NCI-H82 (cell line): ENCODE measurements at regions not wholly inside any gene's neighbourhood (a gene's known extent, or its start where the extent isn't known, plus 50 kb on each side); places are given as distances from the start of the nearest gene placed in this dataset.

Source experiments
- DNase-seq: peaks from one replicate; lab custom pipeline; 2025; lab: John Stamatoyannopoulos, UW

DNA sequence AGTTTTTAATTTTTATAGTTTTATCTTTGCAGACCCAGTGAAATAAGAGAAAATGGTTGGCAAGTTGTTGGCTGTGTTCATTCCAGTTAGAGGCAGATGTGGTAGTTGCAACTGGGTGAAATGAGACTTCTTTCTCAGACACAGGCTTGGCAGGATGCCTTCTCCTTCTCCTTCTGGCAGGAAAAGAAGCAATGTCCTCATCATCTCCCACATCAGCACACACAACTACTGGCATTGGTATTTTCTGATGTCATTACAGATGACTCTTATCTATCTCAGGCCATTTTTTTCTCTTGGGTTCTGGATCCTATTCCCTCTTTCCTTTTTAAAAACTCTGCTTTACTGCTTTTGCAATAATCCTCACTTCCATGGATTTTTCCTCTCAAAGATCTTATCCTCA lies 103.3 kb upstream of the EDIL3 start:
- DNase-seq: no peak

DNA sequence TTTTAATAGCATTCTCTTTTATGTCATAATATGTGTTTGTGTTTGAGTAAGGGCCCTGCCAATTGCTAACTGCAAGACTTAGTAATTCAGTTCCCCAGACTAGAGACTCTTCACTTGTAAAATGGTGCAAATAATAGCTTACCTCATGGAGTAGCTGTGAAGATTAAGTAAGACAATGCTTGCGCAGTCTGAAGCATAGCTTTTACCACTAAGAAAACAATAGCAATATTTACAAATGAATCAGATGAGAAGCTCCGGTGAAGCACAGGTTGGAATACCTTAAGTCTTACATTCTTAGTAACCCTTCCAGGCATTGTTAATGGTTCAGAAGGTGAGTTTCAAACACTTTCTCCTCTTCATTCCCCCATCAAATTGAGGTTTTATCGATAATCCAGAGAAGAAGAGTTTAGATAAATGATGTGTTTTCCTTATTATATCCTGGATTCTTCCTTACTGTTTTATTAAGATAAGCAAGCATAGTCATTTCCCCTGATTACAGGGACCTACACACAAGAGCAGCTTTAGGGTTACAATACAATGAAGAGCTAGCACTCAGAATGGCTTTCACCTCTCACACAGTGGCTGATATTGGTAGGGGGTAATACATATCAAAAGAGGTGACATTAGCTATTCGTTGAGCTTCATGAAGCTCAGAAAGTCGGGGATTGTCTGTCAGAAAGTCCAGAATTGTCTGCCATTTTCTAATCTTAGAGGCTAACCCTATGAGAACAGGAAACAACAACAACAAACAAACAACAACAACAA lies 96.4 kb upstream of the EDIL3 start:
- DNase-seq: no peak

DNA sequence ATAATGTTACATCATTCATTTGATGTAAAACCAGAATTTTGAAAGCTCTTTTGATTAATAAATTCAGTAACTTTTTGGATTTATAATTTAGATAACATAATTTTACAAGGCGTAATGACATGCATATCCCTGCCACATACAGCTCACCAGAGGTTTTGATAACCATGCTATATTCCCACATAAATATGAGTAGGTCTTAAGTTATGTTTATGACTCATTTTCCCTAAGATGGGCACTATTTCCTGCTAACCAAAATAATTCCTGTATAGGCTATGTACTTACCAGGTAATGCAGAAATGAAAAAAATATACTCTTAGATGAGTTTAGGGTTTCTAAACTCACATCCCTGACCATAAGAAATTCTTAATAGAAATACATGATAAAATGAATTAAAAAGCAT lies 93.9 kb upstream of the EDIL3 start:
- DNase-seq: no peak

DNA sequence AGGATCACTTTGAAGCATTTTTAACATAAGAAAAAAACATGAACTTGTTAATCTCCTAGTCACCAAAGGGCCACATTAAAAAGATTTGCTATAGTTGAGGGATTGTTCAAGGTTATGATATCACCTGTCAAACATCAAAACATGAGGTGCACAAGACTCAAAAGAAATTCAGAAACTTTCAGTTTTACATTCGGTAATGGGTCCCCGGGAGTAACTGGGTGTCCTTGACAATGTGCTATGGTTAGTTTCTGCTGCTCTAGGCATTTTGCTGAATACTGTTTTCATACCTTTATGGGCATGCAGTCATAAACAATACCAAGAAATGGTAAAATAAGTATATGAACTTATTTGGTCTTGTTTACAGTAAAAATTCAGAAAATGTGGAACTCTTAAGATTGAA lies 92.8 kb upstream of the EDIL3 start:
- no peak for DNase-seq

DNA sequence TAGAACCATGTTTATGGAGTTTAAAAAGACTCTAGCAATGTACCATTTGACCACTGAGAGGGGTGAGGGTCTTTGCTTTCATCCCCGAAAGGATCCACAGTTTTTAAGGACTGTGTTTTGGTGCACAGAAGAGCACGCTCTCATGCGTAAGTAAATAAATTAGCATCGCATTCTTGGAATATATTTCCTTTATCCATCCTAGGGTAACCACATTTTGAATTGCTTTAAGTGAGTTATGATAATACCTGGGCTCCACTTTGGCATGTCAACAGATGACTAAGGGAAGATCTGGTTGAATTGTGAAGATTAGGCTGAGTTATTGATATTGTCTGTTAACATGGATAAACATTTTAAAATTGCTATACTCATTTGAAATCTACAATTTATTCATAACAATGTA lies 89.4 kb upstream of the EDIL3 start:
- no peak for DNase-seq

DNA sequence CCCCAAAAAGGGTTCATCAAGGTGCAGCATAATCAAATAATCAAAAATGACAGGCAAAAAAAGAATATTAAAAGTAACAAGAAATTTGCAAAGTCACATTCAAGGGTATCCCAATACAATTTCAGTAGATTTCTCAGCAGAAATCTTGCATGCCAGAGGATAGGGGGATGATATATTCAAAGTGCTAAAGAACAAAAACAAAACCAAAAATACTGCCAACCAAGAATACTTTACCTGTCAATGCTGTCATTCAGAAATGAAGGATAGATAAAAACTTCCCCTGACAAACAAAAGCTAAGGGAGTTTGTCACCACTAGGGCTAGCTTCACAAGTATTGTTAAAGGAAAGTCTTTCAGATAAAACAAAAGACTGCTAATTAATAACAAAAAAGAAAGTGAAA lies 68.7 kb upstream of the EDIL3 start:
- no peak for DNase-seq

DNA sequence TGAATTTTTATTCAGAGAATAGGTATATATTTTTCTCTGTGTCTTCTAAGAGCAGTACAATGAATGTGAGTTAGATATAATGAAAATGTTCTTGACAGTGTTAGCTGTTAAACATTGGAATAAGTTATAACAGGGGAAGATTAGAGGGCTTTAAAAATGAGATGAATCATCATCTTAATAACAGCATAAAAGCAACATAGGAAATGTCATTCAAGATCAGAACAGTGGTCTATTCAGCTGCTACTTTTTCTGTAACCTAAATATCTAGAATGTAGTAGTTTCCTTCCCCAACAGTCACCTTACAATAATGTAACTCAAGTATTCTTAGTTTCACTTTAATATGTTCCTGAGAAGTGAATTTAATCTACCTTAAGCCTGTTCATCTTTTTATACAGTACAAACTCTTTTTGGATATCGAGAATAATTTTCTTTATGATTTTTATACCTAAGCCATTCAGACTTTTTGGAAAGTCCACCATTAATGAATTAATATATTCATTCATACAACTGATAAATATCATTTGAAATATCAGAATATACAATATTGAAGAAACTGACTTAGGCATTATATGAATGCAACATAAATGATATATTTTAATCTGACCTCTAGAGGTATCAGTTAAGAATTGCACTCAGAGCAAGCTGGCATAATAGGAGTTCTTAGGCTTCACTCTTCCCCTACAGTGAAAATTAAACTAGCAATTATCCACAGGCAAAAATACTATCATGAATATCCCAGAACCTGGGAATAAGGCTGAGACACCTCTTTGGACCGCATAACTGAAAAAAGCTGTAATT lies 66.1 kb upstream of the EDIL3 start:
- DNase-seq: peak; percentile 2

DNA sequence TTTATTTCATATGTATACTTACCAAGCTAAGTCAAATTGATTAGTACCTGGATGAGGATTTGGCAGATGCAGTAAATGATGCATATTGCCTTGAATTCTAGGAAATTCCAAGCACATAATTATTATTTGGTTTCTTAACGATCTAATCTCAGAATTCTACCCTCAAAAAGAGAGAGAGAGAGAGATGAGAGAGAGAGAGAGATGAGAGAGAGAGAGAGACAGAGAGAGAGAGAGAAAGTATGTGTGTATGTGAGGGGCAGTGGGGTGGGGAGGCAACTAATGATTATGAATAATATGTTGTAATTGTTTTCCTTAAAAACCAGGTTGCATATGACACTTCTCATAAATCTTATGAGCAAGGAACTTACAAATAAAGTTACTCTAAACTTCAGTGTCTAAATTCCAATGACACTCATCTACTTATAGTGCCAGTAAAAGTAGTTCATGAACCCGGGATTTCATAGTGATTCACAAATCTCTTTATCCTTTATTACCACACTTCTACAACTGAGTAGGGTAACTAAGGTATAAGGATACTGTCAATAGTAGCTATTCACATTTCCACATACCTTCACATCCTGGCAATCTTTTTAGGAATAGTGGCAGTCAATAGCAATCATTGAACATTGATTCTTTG lies 60.5 kb upstream of the EDIL3 start:
- no peak for DNase-seq

DNA sequence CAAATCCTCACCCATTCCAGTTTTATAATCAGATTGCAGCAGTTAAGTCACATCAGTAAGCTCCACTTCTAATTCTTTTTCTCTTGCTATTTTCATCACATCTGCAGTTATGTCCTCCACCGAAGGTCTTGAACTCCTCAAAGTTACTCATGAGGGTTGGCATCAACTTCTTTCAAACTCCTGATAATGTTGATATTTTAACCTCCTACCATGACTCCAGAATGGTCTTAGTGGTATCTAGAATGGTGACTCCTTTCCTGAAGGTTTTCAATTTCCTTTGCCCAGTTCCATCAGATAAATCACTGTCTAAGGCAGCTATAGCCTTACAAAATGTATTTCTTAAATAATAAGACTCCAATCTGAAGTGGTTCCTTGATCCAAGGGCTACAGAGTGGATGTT lies 53.8 kb upstream of the EDIL3 start:
- DNase-seq: no peak

DNA sequence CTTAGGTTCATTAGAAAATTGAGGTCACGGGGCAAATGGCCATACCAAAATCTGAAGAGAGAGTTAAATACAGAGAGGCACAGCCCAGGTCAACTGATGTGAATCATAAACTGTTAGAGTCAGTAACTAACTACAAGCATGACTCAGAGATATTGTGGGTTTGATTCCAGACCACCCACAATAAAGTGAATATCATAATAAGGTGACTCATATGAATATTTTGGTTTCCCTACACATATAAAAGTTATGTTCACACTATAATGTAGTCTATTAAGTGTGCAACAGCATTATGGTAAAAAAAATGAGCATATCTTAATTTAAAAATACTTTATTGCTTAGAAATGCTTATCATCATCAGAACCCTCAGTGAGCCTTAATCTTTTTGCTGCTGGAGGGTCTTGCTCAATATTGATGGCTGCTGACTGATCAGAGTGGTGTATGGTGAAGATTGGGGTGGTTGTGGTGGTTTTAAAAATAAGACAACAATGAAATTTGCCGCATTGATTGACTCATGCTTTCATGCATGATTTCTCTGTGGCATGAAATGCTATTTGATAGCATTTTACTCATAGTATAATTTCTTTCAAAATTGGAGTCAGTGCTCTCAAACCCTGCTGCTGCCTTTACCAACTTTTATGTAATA lies 53.1 kb upstream of the EDIL3 start:
- no peak for DNase-seq

DNA sequence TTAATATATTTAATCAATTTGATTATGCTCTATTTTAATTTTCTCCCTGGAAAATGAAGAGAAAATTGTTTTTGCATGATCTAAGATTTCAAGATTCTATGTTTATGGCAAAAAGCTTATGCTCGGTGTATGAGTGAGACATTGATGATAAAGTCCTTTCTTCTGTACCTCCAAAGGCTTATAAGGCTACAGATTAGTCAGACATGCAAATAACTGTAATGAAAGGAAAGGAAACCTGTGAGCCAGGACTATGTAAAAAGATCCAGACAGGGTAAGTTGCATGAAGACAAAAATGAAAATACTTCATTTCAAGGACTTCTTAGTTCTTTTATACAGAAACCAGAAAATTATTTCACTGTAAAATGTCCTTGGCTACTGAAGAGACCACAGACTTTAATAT lies 52.2 kb upstream of the EDIL3 start:
- DNase-seq: no peak

DNA sequence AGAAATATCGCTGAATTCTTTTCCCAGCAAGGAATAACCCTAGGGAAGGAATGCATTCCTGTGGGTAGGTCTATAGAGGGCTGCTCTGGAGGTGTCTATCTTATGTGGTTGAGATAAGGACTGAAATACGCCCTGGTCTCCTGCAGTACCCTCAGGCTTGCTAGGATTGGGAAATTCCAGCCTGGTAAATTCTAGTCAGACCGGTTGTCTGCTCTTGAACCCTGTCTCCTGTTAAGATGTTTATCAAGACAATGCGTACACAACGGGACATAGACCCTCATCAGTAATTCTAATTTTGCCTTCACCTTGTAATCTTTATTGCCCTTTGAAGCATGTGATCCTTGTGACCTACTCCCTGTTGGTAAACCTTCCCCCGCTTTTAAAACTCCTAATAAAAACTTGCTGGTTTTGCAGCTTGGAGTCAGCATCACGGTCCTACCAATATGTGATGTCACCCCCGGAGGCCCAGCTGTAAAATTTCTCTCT lies 51.2 kb upstream of the EDIL3 start:
- peak; percentile 7 for DNase-seq
